GM23338 (cell line): ENCODE measurements at regions not wholly inside any gene's neighbourhood (a gene's known extent, or its start where the extent isn't known, plus 50 kb on each side); places are given as distances from the start of the nearest gene placed in this dataset.

Experiments used
- ATAC-seq: fragments of 200-7000 bp; cut with Tn5 transposase; 3 replicates; pipeline ENCODE4 v1.9.1; 2020
- DNase-seq: peaks from one replicate; pipeline ENCODE4 v3.0.0-alpha.2; 2015; ENCODE audit warnings: low spot score
- H2AFZ ChIP-seq: fragments of 200-600 bp; sonication (generic); 2 replicates; pipeline ENCODE4 v1.8.0; 2016; ENCODE audit warnings: antibody characterized with exemption, mild to moderate bottlenecking, moderate library complexity
- H3F3A ChIP-seq: fragments of 200-600 bp; sonication (generic); replicated peaks from 2 replicates; pipeline ENCODE4 v1.8.0; 2017; ENCODE audit warnings: antibody characterized with exemption, mixed run types, low read depth
- H3K27ac ChIP-seq: fragments of 200-600 bp; sonication (generic); 2 replicates; pipeline ENCODE4 v1.6.1; 2016; ENCODE audit warnings: low read depth
- H3K27me3 ChIP-seq: fragments of 200-600 bp; sonication (generic); 2 replicates; pipeline ENCODE4 v1.8.0; 2016; ENCODE audit warnings: mild to moderate bottlenecking, mixed run types, moderate library complexity; ENCODE audit not compliant: insufficient read depth
- H3K36me3 ChIP-seq: fragments of 200-600 bp; sonication (generic); 2 replicates; pipeline ENCODE4 v1.8.0; 2016; ENCODE audit warnings: mild to moderate bottlenecking; ENCODE audit not compliant: insufficient read depth
- H3K4me1 ChIP-seq: fragments of 200-600 bp; sonication (generic); 2 replicates; pipeline ENCODE4 v1.8.0; 2016; ENCODE audit warnings: mild to moderate bottlenecking, moderate library complexity; ENCODE audit not compliant: insufficient read depth
- H3K4me2 ChIP-seq: fragments of 200-600 bp; sonication (generic); 2 replicates; pipeline ENCODE4 v1.7.1; 2017; ENCODE audit warnings: mixed run types
- H3K4me3 ChIP-seq: fragments of 200-600 bp; sonication (generic); 2 replicates; pipeline ENCODE4 v1.6.1; 2016; ENCODE audit warnings: mixed run types
- H3K79me2 ChIP-seq: fragments of 200-600 bp; sonication (generic); replicated peaks from 2 replicates; pipeline ENCODE4 v1.8.0; 2017; ENCODE audit warnings: mild to moderate bottlenecking; ENCODE audit not compliant: insufficient read depth
- H3K9me2 ChIP-seq: fragments of 200-600 bp; sonication (generic); 2 replicates; pipeline ENCODE4 v1.8.0; 2017; ENCODE audit not compliant: insufficient read depth
- H4K20me1 ChIP-seq: fragments of 200-600 bp; sonication (generic); replicated peaks from 2 replicates; pipeline ENCODE4 v1.8.0; 2017; ENCODE audit warnings: mild to moderate bottlenecking; ENCODE audit not compliant: insufficient read depth
- H3K27ac Mint-ChIP-seq: 2 replicates; pipeline ENCODE4 v1.8.0; 2020; ENCODE audit warnings: inconsistent platforms, mild to moderate bottlenecking, moderate library complexity, mixed read lengths
- H3K27me3 Mint-ChIP-seq: 3 replicates; pipeline ENCODE4 v1.8.0; 2022; ENCODE audit warnings: low read depth, mild to moderate bottlenecking, moderate library complexity, mixed read lengths, inconsistent platforms; ENCODE audit not compliant: insufficient read depth, poor library complexity
- H3K36me3 Mint-ChIP-seq: 3 replicates; pipeline ENCODE4 v1.8.0; 2021; ENCODE audit warnings: low read depth, mild to moderate bottlenecking, inconsistent platforms, moderate library complexity, mixed read lengths
- H3K4me1 Mint-ChIP-seq: 3 replicates; pipeline ENCODE4 v1.8.0; 2020; ENCODE audit warnings: mild to moderate bottlenecking, inconsistent platforms, mixed read lengths
- H3K4me3 Mint-ChIP-seq: 3 replicates; pipeline ENCODE4 v1.8.0; 2021; ENCODE audit warnings: moderate library complexity, mild to moderate bottlenecking, inconsistent platforms, mixed read lengths
- H3K9me3 Mint-ChIP-seq: 3 replicates; pipeline ENCODE4 v1.8.0; 2020; ENCODE audit warnings: moderate library complexity, mild to moderate bottlenecking, inconsistent platforms, mixed read lengths
- CREB1 ChIP-seq: fragments of 250-450 bp; sonication (Bioruptor Pico); IDR thresholded peaks from 2 replicates; pipeline ENCODE4 v1.5.0; 2020; ENCODE audit warnings: low read depth, mild to moderate bottlenecking, moderate library complexity
- CTCF ChIP-seq, 2 experiments: fragments of 200-600 bp in 1 of 2; sonication (generic) in 1 of 2; conservative IDR thresholded peaks; 2 replicates each; pipeline versions ENCODE4 v1.5.1 to v1.6.1; 2016 to 2017; ENCODE audit warnings: antibody characterized with exemption in 2 of 2, low read depth in 2 of 2, mild to moderate bottlenecking in 2 of 2, moderate library complexity in 1 of 2
- EZH2phosphoT487 ChIP-seq: fragments of 200-600 bp; sonication (generic); IDR thresholded peaks from one replicate; pipeline ENCODE4 v1.8.1; 2018; ENCODE audit warnings: antibody characterized with exemption; ENCODE audit not compliant: unreplicated experiment
- JUNB ChIP-seq: IDR thresholded peaks from one replicate; pipeline ENCODE4 v1.6.1; 2016; ENCODE audit warnings: antibody characterized with exemption; ENCODE audit not compliant: unreplicated experiment
- NANOG ChIP-seq: IDR thresholded peaks from 2 replicates; pipeline ENCODE4 v1.6.1; 2016; ENCODE audit warnings: antibody characterized with exemption, borderline replicate concordance
- POLR2AphosphoS5 ChIP-seq: IDR thresholded peaks from 2 replicates; pipeline ENCODE4 v1.6.1; 2016; ENCODE audit warnings: antibody characterized with exemption, low read depth
- REST ChIP-seq: IDR thresholded peaks from one replicate; pipeline ENCODE4 v1.6.1; 2018; ENCODE audit warnings: antibody characterized with exemption; ENCODE audit not compliant: unreplicated experiment
- ZNF114 ChIP-seq: fragments of 250-450 bp; sonication (Bioruptor Pico); IDR thresholded peaks from 2 replicates; pipeline ENCODE4 v1.5.0; 2020; ENCODE audit warnings: mild to moderate bottlenecking, moderate library complexity
- ZNF331 ChIP-seq: fragments of 250-450 bp; sonication (Bioruptor Pico); IDR thresholded peaks from 2 replicates; pipeline ENCODE4 v1.5.0; 2020; ENCODE audit warnings: low read depth, mild to moderate bottlenecking, moderate library complexity
- ZNF462 ChIP-seq: fragments of 250-450 bp; sonication (Bioruptor Pico); IDR thresholded peaks from 2 replicates; pipeline ENCODE4 v1.5.0; 2020; ENCODE audit warnings: mild to moderate bottlenecking, moderate library complexity

DNA sequence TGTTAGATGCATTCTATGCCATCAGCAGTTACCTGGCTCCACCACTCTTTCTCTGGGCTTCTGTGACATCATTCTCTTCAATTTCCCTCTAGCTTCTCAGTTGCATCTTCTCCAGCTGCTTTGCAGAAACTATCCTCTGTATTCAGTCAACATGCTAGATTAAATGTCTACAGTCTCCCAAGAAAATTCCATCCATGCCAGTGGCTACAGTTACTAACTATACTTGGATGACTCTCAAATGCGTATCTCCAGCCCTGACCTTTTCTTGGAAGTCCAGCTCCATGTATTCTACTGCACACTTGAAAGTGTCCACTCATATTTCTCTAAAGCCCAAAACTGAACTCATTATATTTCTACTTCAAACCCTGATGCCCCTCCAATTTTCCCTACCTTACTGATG is 232.3 kb upstream of the TENM3 start (continued):
- no peak for TF ChIP-seq ZNF462 (CRISPR knock-in tag)

DNA sequence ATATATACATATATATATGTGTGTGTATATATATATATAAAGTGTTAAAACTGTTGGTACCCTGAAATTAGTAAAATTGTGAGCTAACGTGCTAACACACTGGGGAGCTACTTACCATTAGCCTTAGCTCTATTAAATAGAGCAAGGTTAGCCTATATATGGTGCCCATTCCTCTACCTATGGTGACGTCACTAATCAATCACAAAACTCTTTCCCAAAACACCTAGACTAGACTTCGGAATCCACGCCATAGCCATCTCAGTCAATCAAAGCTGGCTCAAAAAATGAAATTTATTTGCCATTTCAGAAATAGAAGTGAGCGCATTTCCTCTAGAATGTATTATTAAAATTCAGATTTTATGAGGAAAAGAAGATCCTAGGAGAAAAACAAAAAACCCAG is 229.0 kb upstream of the TENM3 start:
- TF ChIP-seq CREB1 (CRISPR knock-in tag) = no peak
- no peak for TF ChIP-seq REST
- no peak for TF ChIP-seq ZNF331 (CRISPR knock-in tag)
- TF ChIP-seq JUNB = no peak
- TF ChIP-seq POLR2AphosphoS5 = no peak
- TF ChIP-seq CTCF (conservative IDR thresholded peaks at IDR 0.05; ENCODE audit: low read depth in 2 of 2) = no peak
- TF ChIP-seq NANOG = no peak
- TF ChIP-seq ZNF114 = no peak
- TF ChIP-seq EZH2phosphoT487 = no peak
- Histone ChIP-seq H3K79me2 (no peaks in the 10 kb centered on the region), H3K27ac (no peak overlapping the region), H3K4me3 (no peak overlapping the region), H3K27me3 (no peaks in the 10 kb centered on the region), H3K4me2 (no peak overlapping the region), H3F3A (no peaks in the 10 kb centered on the region), H3K36me3 (no peaks in the 10 kb centered on the region), H2AFZ (no peak overlapping the region), H3K9me2 (peaks cover 16% of the 10 kb centered on the region), H4K20me1 (no peaks in the 10 kb centered on the region), H3K4me1 (peaks cover 5% of the 10 kb centered on the region; the same call in 1 of the 2 replicates)
- H3K4me1 Mint-ChIP-seq = peaks cover 4% of the 10 kb centered on the region; the same call in 2 of the 3 replicates
- no peak overlapping the region for H3K4me3 Mint-ChIP-seq
- ATAC-seq = no peak
- peak overlapping the region; percentile 40; the same call in 1 of the 2 replicates for H3K27ac Mint-ChIP-seq
- H3K27me3 Mint-ChIP-seq = no peaks in the 10 kb centered on the region
- H3K9me3 Mint-ChIP-seq = no peaks in the 10 kb centered on the region
- peaks cover 3% of the 10 kb centered on the region; the same call in 1 of the 3 replicates for H3K36me3 Mint-ChIP-seq
- DNase-seq = no peak
